Right lobe of liver (tissue), 4 donors: ENCODE measurements at regions not wholly inside any gene's neighbourhood (a gene's known extent, or its start where the extent isn't known, plus 50 kb on each side); places are given as distances from the start of the nearest gene placed in this dataset.

Source experiments
- POLR2A ChIP-seq: fragments of 450-650 bp; IDR thresholded peaks from one replicate; pipeline ENCODE4 v1.6.1; 2017; ENCODE audit warnings: antibody characterized with exemption, mild to moderate bottlenecking
- TF ChIP-seq, protein P1 (sequence below), 4 donors: fragments of 200-600 bp in 3 of 4; fragments of 450-650 bp in 1 of 4; IDR thresholded peaks; one replicate each; pipeline versions ENCODE4 v1.5.1 to v1.8.0; 2016 to 2022; ENCODE audit warnings: antibody characterized with exemption in 4 of 4, mild to moderate bottlenecking in 2 of 4
- donor health status: DM: no; HTN: no; CAD: no.
- donor health status: DM: no; HTN: no; CAD: no.
- donor health status: DM: no; HTN: yes; CAD: no.

- TF ChIP-seq, protein P1, sequence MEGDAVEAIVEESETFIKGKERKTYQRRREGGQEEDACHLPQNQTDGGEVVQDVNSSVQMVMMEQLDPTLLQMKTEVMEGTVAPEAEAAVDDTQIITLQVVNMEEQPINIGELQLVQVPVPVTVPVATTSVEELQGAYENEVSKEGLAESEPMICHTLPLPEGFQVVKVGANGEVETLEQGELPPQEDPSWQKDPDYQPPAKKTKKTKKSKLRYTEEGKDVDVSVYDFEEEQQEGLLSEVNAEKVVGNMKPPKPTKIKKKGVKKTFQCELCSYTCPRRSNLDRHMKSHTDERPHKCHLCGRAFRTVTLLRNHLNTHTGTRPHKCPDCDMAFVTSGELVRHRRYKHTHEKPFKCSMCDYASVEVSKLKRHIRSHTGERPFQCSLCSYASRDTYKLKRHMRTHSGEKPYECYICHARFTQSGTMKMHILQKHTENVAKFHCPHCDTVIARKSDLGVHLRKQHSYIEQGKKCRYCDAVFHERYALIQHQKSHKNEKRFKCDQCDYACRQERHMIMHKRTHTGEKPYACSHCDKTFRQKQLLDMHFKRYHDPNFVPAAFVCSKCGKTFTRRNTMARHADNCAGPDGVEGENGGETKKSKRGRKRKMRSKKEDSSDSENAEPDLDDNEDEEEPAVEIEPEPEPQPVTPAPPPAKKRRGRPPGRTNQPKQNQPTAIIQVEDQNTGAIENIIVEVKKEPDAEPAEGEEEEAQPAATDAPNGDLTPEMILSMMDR (IDR thresholded peaks at IDR 0.05): no peak
- TF ChIP-seq POLR2A: no peak
Observed at GRCh38 chr7:81433692-81434331, 336.0 kb downstream of the HGF start.
